WERI-Rb-1 (cell line): ENCODE measurements at regions not wholly inside any gene's neighbourhood (a gene's known extent, or its start where the extent isn't known, plus 50 kb on each side); places are given as distances from the start of the nearest gene placed in this dataset.

Experiments used
- DNase-seq: peaks from one replicate; pipeline ENCODE4 v3.0.0-alpha.2; 2020
- H3K27ac ChIP-seq: fragments of 250-450 bp; sonication (Bioruptor Pico); 2 replicates; pipeline ENCODE4 v1.5.1; 2020; ENCODE audit warnings: mild to moderate bottlenecking, moderate library complexity
- H3K27me3 ChIP-seq: fragments of 250-450 bp; sonication (Bioruptor Pico); 2 replicates; pipeline ENCODE4 v1.5.1; 2021; ENCODE audit warnings: mild to moderate bottlenecking, low read depth, moderate library complexity; ENCODE audit not compliant: insufficient read depth, severe bottlenecking
- H3K36me3 ChIP-seq: fragments of 250-450 bp; sonication (Bioruptor Pico); 2 replicates; pipeline ENCODE4 v1.5.1; 2020; ENCODE audit warnings: mild to moderate bottlenecking, moderate library complexity
- H3K4me3 ChIP-seq: 2 replicates; pipeline ENCODE4 v1.5.1; 2011; ENCODE audit warnings: low read depth, mild to moderate bottlenecking, control low read depth, low read length
- H3K9me3 ChIP-seq: fragments of 250-450 bp; sonication (Bioruptor Pico); 2 replicates; pipeline ENCODE4 v1.5.1; 2021; ENCODE audit warnings: mild to moderate bottlenecking, moderate library complexity; ENCODE audit not compliant: severe bottlenecking
- TF ChIP-seq, protein P1 (sequence below): IDR thresholded peaks from 2 replicates; pipeline ENCODE4 v1.5.1; 2011; ENCODE audit warnings: low read depth, mild to moderate bottlenecking, control low read depth, inconsistent platforms, low read length

- Histone ChIP-seq H3K36me3 (no peaks in the 10 kb centered on the region), H3K27ac (peak overlapping the region; percentile 66), H3K27me3 (no peaks in the 10 kb centered on the region), H3K4me3 (no peak overlapping the region; the same call in 1 of the 2 replicates), H3K9me3 (peaks cover 2% of the 10 kb centered on the region)
- DNase-seq, result peak; percentile 86
- TF ChIP-seq, protein P1, sequence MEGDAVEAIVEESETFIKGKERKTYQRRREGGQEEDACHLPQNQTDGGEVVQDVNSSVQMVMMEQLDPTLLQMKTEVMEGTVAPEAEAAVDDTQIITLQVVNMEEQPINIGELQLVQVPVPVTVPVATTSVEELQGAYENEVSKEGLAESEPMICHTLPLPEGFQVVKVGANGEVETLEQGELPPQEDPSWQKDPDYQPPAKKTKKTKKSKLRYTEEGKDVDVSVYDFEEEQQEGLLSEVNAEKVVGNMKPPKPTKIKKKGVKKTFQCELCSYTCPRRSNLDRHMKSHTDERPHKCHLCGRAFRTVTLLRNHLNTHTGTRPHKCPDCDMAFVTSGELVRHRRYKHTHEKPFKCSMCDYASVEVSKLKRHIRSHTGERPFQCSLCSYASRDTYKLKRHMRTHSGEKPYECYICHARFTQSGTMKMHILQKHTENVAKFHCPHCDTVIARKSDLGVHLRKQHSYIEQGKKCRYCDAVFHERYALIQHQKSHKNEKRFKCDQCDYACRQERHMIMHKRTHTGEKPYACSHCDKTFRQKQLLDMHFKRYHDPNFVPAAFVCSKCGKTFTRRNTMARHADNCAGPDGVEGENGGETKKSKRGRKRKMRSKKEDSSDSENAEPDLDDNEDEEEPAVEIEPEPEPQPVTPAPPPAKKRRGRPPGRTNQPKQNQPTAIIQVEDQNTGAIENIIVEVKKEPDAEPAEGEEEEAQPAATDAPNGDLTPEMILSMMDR, result no peak
Observed at GRCh38 chr1:177857285-177857684, 112.6 kb downstream of the SEC16B start.

DNA sequence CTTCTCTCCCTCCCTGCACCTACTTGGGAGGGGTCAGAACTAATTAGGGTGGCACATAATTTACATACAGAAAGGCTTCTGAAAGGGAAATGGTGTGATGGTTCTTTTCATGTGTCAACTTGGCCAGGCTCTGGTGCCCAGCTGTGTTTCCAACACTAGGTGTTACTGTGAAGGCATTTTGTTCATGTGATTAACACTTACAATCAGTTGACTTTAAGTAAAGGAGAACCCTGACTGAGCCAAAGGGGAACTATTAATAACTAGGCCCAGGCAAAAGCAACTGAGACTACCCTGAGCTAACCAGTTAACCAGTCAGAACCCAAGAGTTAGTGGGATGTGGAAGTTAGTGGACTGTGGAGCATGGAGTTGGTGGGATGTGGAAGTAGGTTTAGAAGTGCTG is 114.9 kb downstream of the SEC16B start:
- no peaks in the 10 kb centered on the region for H3K27me3 ChIP-seq
- TF ChIP-seq, protein P1, result no peak

GRCh38 chr1:177849579-177850290 is 120.1 kb downstream of the SEC16B start:
- DNase-seq, result no peak
- no peak overlapping the region for H3K4me3 ChIP-seq
- H3K27me3 ChIP-seq, result no peaks in the 10 kb centered on the region
- H3K27ac ChIP-seq, result no peak overlapping the region
- H3K9me3 ChIP-seq, result no peaks in the 10 kb centered on the region
- H3K36me3 ChIP-seq, result no peaks in the 10 kb centered on the region
- TF ChIP-seq, protein P1, result no peak

More for the DNA sequence above, 114.9 kb downstream of the SEC16B start:
- H3K9me3 ChIP-seq, result peaks cover 2% of the 10 kb centered on the region
- DNase-seq, result no peak
- H3K36me3 ChIP-seq, result no peaks in the 10 kb centered on the region
- H3K4me3 ChIP-seq, result no peak overlapping the region
- no peak overlapping the region for H3K27ac ChIP-seq

- TF ChIP-seq, protein P1, result no peak
- no peak for DNase-seq
Observed at GRCh38 chr1:177849130-177849529, 120.7 kb downstream of the SEC16B start.

GRCh38 chr1:177848577-177848976 is 121.3 kb downstream of the SEC16B start:
- H3K9me3 ChIP-seq, result no peaks in the 10 kb centered on the region
- H3K4me3 ChIP-seq, result no peak overlapping the region
- H3K27ac ChIP-seq, result no peak overlapping the region
- H3K36me3 ChIP-seq, result no peaks in the 10 kb centered on the region
- no peak for DNase-seq
- TF ChIP-seq, protein P1, result no peak
- no peaks in the 10 kb centered on the region for H3K27me3 ChIP-seq

More at GRCh38 chr1:177849130-177849529, 120.7 kb downstream of the SEC16B start:
- Histone ChIP-seq H3K4me3 (no peak overlapping the region), H3K27me3 (no peaks in the 10 kb centered on the region), H3K36me3 (no peaks in the 10 kb centered on the region), H3K27ac (no peak overlapping the region), H3K9me3 (no peaks in the 10 kb centered on the region)

DNA sequence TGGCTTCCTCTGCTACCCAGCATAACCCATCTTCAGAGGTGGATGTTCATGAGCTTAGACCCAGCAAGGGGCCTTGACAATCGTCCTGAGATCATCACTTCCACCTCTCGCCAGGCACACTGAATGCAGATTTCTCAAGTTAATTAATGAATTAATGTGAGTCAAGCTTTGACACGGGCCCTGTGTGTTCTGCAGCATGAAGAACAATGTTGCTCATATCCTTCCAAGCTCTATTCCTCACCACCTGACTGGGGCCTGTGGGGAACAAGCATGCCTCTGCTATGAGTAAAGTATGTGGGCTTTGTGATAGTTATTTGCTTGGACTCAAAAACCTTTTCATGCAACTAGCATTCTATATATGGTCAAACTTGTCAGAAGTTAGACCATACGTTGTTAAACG is 122.0 kb downstream of the SEC16B start:
- no peak overlapping the region for H3K4me3 ChIP-seq
- no peak for DNase-seq

More for the DNA sequence above, 122.0 kb downstream of the SEC16B start:
- Histone ChIP-seq H3K27me3 (no peaks in the 10 kb centered on the region), H3K27ac (no peak overlapping the region), H3K36me3 (no peaks in the 10 kb centered on the region), H3K9me3 (no peaks in the 10 kb centered on the region)
- TF ChIP-seq, protein P1, result no peak
